H1 (cell line): ENCODE measurements at regions not wholly inside any gene's neighbourhood (a gene's known extent, or its start where the extent isn't known, plus 50 kb on each side); places are given as distances from the start of the nearest gene placed in this dataset.

Source experiments
- GTF2F1 ChIP-seq: IDR thresholded peaks from 2 replicates; pipeline ENCODE4 v1.6.1; 2012; ENCODE audit warnings: low read depth, low read length, improper control_type of control experiment, borderline replicate concordance
- HDAC2 ChIP-seq, 2 experiments: fragments of 300-600 bp in 1 of 2; sonication (generic) in 1 of 2; IDR thresholded peaks; 2 replicates each; pipeline ENCODE4 v1.6.1; 2011 to 2012; ENCODE audit warnings: low read depth in 2 of 2, low read length in 2 of 2, mild to moderate bottlenecking in 2 of 2, moderate library complexity in 2 of 2, borderline replicate concordance in 1 of 2, inconsistent platforms in 1 of 2
- SRF ChIP-seq: IDR thresholded peaks from 2 replicates; pipeline ENCODE4 v1.6.1; 2011; ENCODE audit warnings: mild to moderate bottlenecking, low read depth, low read length, moderate library complexity
- SUZ12 ChIP-seq: fragments of 200-600 bp; sonication (generic); IDR thresholded peaks from 2 replicates; pipeline ENCODE4 v1.6.1; 2012; ENCODE audit warnings: mild to moderate bottlenecking, inconsistent platforms, low read length, moderate library complexity, mixed read lengths
- TCF12 ChIP-seq: IDR thresholded peaks from 2 replicates; pipeline ENCODE4 v1.6.1; 2011; ENCODE audit warnings: low read depth, mild to moderate bottlenecking, low read length

GRCh38 chr3:43852066-43852465 lies 161.3 kb downstream of the ABHD5 start (continued):
- TF ChIP-seq SUZ12 (no peak), HDAC2 (IDR thresholded peaks at IDR 0.05; ENCODE audit: borderline replicate concordance in 1 of 2, low read depth in 2 of 2, low read length in 2 of 2) (no peak), TCF12 (no peak), GTF2F1 (no peak), SRF (no peak)
